HEK293 (cell line): ENCODE measurements at regions not wholly inside any gene's neighbourhood (a gene's known extent, or its start where the extent isn't known, plus 50 kb on each side); places are given as distances from the start of the nearest gene placed in this dataset.

Source experiments
- CTCF ChIA-PET: fragments of 350-600 bp; formaldehyde crosslinking; extraction: SDS; loops from one replicate; lab custom pipeline; 2021; ENCODE audit warnings: antibody characterized with exemption; lab: Yijun Ruan, JAX
- POLR2A ChIA-PET: fragments of 300-600 bp; formaldehyde crosslinking; extraction: SDS; loops from one replicate; lab custom pipeline; 2020; ENCODE audit warnings: antibody characterized with exemption, inconsistent platforms; lab: Yijun Ruan, JAX
- H3K27ac ChIP-seq: fragments of 200-500 bp; sonication (Bioruptor generic); 2 replicates; pipeline ENCODE4 v1.5.1; 2014; ENCODE audit warnings: low read depth, low read length, control low read depth, inconsistent platforms; ENCODE audit errors: extremely low read depth
- H3K36me3 ChIP-seq, 2 experiments: fragments of 200-500 bp in 1 of 2; sonication (Bioruptor generic) in 1 of 2; 1 replicate in 1 of 2; 2 replicates in 1 of 2; pipeline ENCODE4 v1.5.1; 2014 to 2017; ENCODE audit warnings: inconsistent platforms in 2 of 2, low read length in 2 of 2; ENCODE audit not compliant: control insufficient read depth in 2 of 2, insufficient read depth in 1 of 2
- H3K4me1 ChIP-seq: fragments of 200-500 bp; sonication (Bioruptor generic); 2 replicates; pipeline ENCODE4 v1.5.1; 2014; ENCODE audit warnings: mild to moderate bottlenecking, low read length, inconsistent platforms; ENCODE audit not compliant: control insufficient read depth, insufficient read depth
- H3K4me3 ChIP-seq: 2 replicates; pipeline ENCODE4 v1.5.1; 2011; ENCODE audit warnings: low read depth, mild to moderate bottlenecking, control low read depth, low read length, moderate library complexity
- H3K9me3 ChIP-seq: fragments of 200-500 bp; sonication (Bioruptor generic); 2 replicates; pipeline ENCODE4 v1.5.1; 2014; ENCODE audit warnings: low read depth, low read length, inconsistent platforms; ENCODE audit not compliant: control insufficient read depth, insufficient read depth
- EGR2 ChIP-seq: fragments of 450-650 bp; formaldehyde crosslinking; IDR thresholded peaks from 2 replicates; pipeline ENCODE4 v1.5.1; 2016; ENCODE audit warnings: low read depth, missing biosample characterization, missing genetic modification characterization
- GLIS1 ChIP-seq: fragments of 450-650 bp; formaldehyde crosslinking; IDR thresholded peaks from 2 replicates; pipeline ENCODE4 v1.5.1; 2016; ENCODE audit warnings: missing biosample characterization, missing genetic modification characterization
- PRDM1 ChIP-seq: fragments of 450-650 bp; formaldehyde crosslinking; IDR thresholded peaks from 2 replicates; pipeline ENCODE4; 2016; ENCODE audit warnings: missing biosample characterization, missing genetic modification characterization
- SP3 ChIP-seq: fragments of 450-650 bp; formaldehyde crosslinking; IDR thresholded peaks from 2 replicates; pipeline ENCODE4 v1.5.1; 2016; ENCODE audit warnings: missing biosample characterization, missing genetic modification characterization
- TSHZ1 ChIP-seq: fragments of 450-650 bp; formaldehyde crosslinking; IDR thresholded peaks from 2 replicates; pipeline ENCODE4 v1.5.1; 2016; ENCODE audit warnings: missing biosample characterization, missing genetic modification characterization, borderline replicate concordance
- ZBTB21 ChIP-seq: fragments of 450-650 bp; formaldehyde crosslinking; IDR thresholded peaks from 2 replicates; pipeline ENCODE4 v1.5.1; 2017; ENCODE audit warnings: missing biosample characterization, missing genetic modification characterization
- ZBTB49 ChIP-seq: fragments of 450-650 bp; formaldehyde crosslinking; IDR thresholded peaks from 2 replicates; pipeline ENCODE4 v1.5.1; 2016; ENCODE audit warnings: missing biosample characterization, missing genetic modification characterization, low read depth
- ZNF146 ChIP-seq: fragments of 450-650 bp; formaldehyde crosslinking; IDR thresholded peaks from 2 replicates; pipeline ENCODE4 v1.5.1; 2016; ENCODE audit warnings: missing biosample characterization, missing genetic modification characterization
- ZNF148 ChIP-seq: fragments of 450-650 bp; formaldehyde crosslinking; IDR thresholded peaks from 2 replicates; pipeline ENCODE4 v1.5.0; 2017; ENCODE audit warnings: missing biosample characterization, missing genetic modification characterization, borderline replicate concordance
- ZNF24 ChIP-seq: fragments of 450-650 bp; formaldehyde crosslinking; IDR thresholded peaks from 2 replicates; pipeline ENCODE4 v1.5.1; 2016; ENCODE audit warnings: missing biosample characterization, missing genetic modification characterization
- ZNF26 ChIP-seq: fragments of 450-650 bp; formaldehyde crosslinking; IDR thresholded peaks from 2 replicates; pipeline ENCODE4 v1.5.1; 2016; ENCODE audit warnings: missing biosample characterization, missing genetic modification characterization
- ZNF292 ChIP-seq: fragments of 450-650 bp; formaldehyde crosslinking; IDR thresholded peaks from 2 replicates; pipeline ENCODE4 v1.5.1; 2016; ENCODE audit warnings: low read depth, missing biosample characterization, missing genetic modification characterization, borderline replicate concordance
- ZNF518A ChIP-seq: fragments of 450-650 bp; formaldehyde crosslinking; conservative IDR thresholded peaks from 2 replicates; pipeline ENCODE4 v1.5.1; 2016; ENCODE audit warnings: low read depth, missing biosample characterization, missing genetic modification characterization
- ZNF521 ChIP-seq: fragments of 450-650 bp; formaldehyde crosslinking; IDR thresholded peaks from 2 replicates; pipeline ENCODE4 v1.5.1; 2017; ENCODE audit warnings: missing biosample characterization, mild to moderate bottlenecking, missing genetic modification characterization
- ZNF585B ChIP-seq: fragments of 450-650 bp; formaldehyde crosslinking; IDR thresholded peaks from 2 replicates; pipeline ENCODE4 v1.5.1; 2016; ENCODE audit warnings: missing biosample characterization, missing genetic modification characterization
- ZNF629 ChIP-seq: fragments of 450-650 bp; formaldehyde crosslinking; IDR thresholded peaks from 2 replicates; pipeline ENCODE4 v1.5.1; 2017; ENCODE audit warnings: missing biosample characterization, missing genetic modification characterization
- ZNF670 ChIP-seq: fragments of 450-650 bp; formaldehyde crosslinking; IDR thresholded peaks from 2 replicates; pipeline ENCODE4 v1.5.1; 2016; ENCODE audit warnings: missing biosample characterization, missing genetic modification characterization, low read depth
- ZNF76 ChIP-seq: fragments of 450-650 bp; formaldehyde crosslinking; IDR thresholded peaks from 2 replicates; pipeline ENCODE4; 2016; ENCODE audit warnings: low read depth, missing biosample characterization, missing genetic modification characterization, borderline replicate concordance
- ZNF830 ChIP-seq: fragments of 450-650 bp; IDR thresholded peaks from 2 replicates; pipeline ENCODE4 v1.5.0; 2018; ENCODE audit warnings: missing biosample characterization, missing genetic modification characterization, low read depth, mild to moderate bottlenecking, moderate library complexity
- ZSCAN4 ChIP-seq: fragments of 450-650 bp; formaldehyde crosslinking; IDR thresholded peaks from 2 replicates; pipeline ENCODE4 v1.5.1; 2017; ENCODE audit warnings: missing biosample characterization, missing genetic modification characterization

- Histone ChIP-seq H3K4me1 (no peaks in the 10 kb centered on the region), H3K36me3 (no peaks in the 10 kb centered on the region), H3K9me3 (no peaks in the 10 kb centered on the region)
- CTCF ChIA-PET = no interaction called here
- TF ChIP-seq ZNF292 (tag by site-specific recombination) (no peak), ZNF830 (no peak), ZBTB21 (tag by site-specific recombination) (no peak), ZNF629 (tag by site-specific recombination) (no peak), ZNF146 (no peak), SP3 (no peak), ZNF76 (tag by site-specific recombination) (no peak), TSHZ1 (tag by site-specific recombination) (no peak), GLIS1 (tag by site-specific recombination) (no peak), ZNF585B (tag by site-specific recombination) (no peak), ZNF670 (tag by site-specific recombination) (no peak), ZNF26 (tag by site-specific recombination) (no peak), ZBTB49 (no peak), PRDM1 (tag by site-specific recombination) (no peak), ZNF24 (no peak), ZNF518A (no peak), ZNF521 (tag by site-specific recombination) (no peak), ZNF148 (tag by site-specific recombination) (no peak), EGR2 (tag by site-specific recombination) (no peak), ZSCAN4 (no peak)
- TF ChIP-seq, all 188 proteins: peak for 0
- no peak overlapping the region for H3K27ac ChIP-seq
- no peak overlapping the region for H3K4me3 ChIP-seq
- POLR2A ChIA-PET = no interaction called here
These were observed 630.6 kb downstream of the LMO4 start for GRCh38 chr1:87959236-87959635.
